Keratinocyte (primary cell): ENCODE measurements at regions not wholly inside any gene's neighbourhood (a gene's known extent, or its start where the extent isn't known, plus 50 kb on each side); places are given as distances from the start of the nearest gene placed in this dataset.

Source experiments
- DNase-seq: peaks from one replicate; pipeline ENCODE4 v3.0.0-alpha.2; 2011; ENCODE audit warnings: low read depth, missing footprints, low spot score
- FAIRE-seq: peaks from 2 replicates; lab custom pipeline; 2011; peaks lifted over from hg19 to GRCh38; lab: Jason Lieb, UNC
- H2AFZ ChIP-seq: 2 replicates; pipeline ENCODE4 v1.6.0; 2012; ENCODE audit warnings: low read length, control low read depth, inconsistent platforms; ENCODE audit not compliant: control insufficient read depth
- H3K27ac ChIP-seq: 2 replicates; pipeline ENCODE4 v1.5.1; 2011; ENCODE audit warnings: low read length; ENCODE audit not compliant: control insufficient read depth, insufficient read depth
- H3K27me3 ChIP-seq: 3 replicates; pipeline ENCODE4 v1.6.0; 2011; ENCODE audit warnings: low read length; ENCODE audit not compliant: control insufficient read depth, insufficient read depth; ENCODE audit errors: extremely low read depth
- H3K36me3 ChIP-seq, 2 experiments: 2 replicates in 1 of 2; 3 replicates in 1 of 2; pipeline ENCODE4 v1.5.1; 2011; ENCODE audit warnings: low read length in 2 of 2, mild to moderate bottlenecking in 1 of 2; ENCODE audit not compliant: control insufficient read depth in 2 of 2, insufficient read depth in 2 of 2; ENCODE audit errors: extremely low read depth in 1 of 2
- H3K4me1 ChIP-seq: 3 replicates; pipeline ENCODE4 v1.5.1; 2011; ENCODE audit warnings: low read length; ENCODE audit not compliant: control insufficient read depth, insufficient read depth; ENCODE audit errors: extremely low read depth
- H3K4me2 ChIP-seq: 3 replicates; pipeline ENCODE4 v1.6.0; 2011; ENCODE audit warnings: low read depth, low read length; ENCODE audit not compliant: control insufficient read depth, insufficient read depth; ENCODE audit errors: extremely low read depth
- H3K4me3 ChIP-seq, 3 experiments: fragments of 200-600 bp in 1 of 3; sonication (generic) in 1 of 3; 2 replicates in 2 of 3; 3 replicates in 1 of 3; pipeline ENCODE4 v1.5.1; 2011 to 2016; ENCODE audit warnings: low read length in 3 of 3, mild to moderate bottlenecking in 3 of 3, control low read depth in 2 of 3, inconsistent platforms in 1 of 3, low read depth in 1 of 3, mixed read lengths in 1 of 3, mixed run types in 1 of 3, moderate library complexity in 1 of 3; ENCODE audit not compliant: control insufficient read depth in 2 of 3, insufficient read depth in 2 of 3; ENCODE audit errors: extremely low read depth in 1 of 3
- H3K79me2 ChIP-seq: 2 replicates; pipeline ENCODE4 v1.6.0; 2012; ENCODE audit warnings: low read length; ENCODE audit not compliant: control insufficient read depth, insufficient read depth
- H3K9ac ChIP-seq: 3 replicates; pipeline ENCODE4 v1.6.0; 2011; ENCODE audit warnings: low read length; ENCODE audit not compliant: control insufficient read depth, insufficient read depth; ENCODE audit errors: extremely low read depth
- H3K9me1 ChIP-seq: 3 replicates; pipeline ENCODE4 v1.6.0; 2011; ENCODE audit warnings: low read length; ENCODE audit not compliant: control insufficient read depth, insufficient read depth; ENCODE audit errors: extremely low read depth
- H3K9me3 ChIP-seq: 2 replicates; pipeline ENCODE4 v1.5.1; 2012; ENCODE audit warnings: low read depth, low read length; ENCODE audit not compliant: control insufficient read depth
- H4K20me1 ChIP-seq: 3 replicates; pipeline ENCODE4 v1.6.0; 2011; ENCODE audit warnings: low read length; ENCODE audit not compliant: control insufficient read depth, insufficient read depth; ENCODE audit errors: extremely low read depth
- CTCF ChIP-seq, 3 experiments: IDR thresholded peaks in 1 of 3; conservative IDR thresholded peaks in 1 of 3; optimal IDR thresholded peaks in 1 of 3; 2 replicates in 2 of 3; 3 replicates in 1 of 3; pipeline versions ENCODE3 to v1.5.1; 2011; ENCODE audit warnings: low read length in 3 of 3, mild to moderate bottlenecking in 3 of 3, moderate library complexity in 2 of 3, control low read depth in 1 of 3, inconsistent platforms in 1 of 3; ENCODE audit not compliant: insufficient read depth in 2 of 3; ENCODE audit errors: extremely low read depth in 1 of 3
- EZH2 ChIP-seq: IDR thresholded peaks from one replicate; pipeline ENCODE4 v1.6.1; 2012; ENCODE audit warnings: inconsistent platforms, mild to moderate bottlenecking, low read length, moderate library complexity
- dilution Hi-C: fragments of 300-500 bp; cut with MboI; formaldehyde crosslinking; loops from one replicate; pipeline ENCODE4 v1.7.0; 2020; ENCODE audit warnings: low sequenced_read_pairs; ENCODE audit not compliant: extremely low pct_ligation_motif_present

DNA sequence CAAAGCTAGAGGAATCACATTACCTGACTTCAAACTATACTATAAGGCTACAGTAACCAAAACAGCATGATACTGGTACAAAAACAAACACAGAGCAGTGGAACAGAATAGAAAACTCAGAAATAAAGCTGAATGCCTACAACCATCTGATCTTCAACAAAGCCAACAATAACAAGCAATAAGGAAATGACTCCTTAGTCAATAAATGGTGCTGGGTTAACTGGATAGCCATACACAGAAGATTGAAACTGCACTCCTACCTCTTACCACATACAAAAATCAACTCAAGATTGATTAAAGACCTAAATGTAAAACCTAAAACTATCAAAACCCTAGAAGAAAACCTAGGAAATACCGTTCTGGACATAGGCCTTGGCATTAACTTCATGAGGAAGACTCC is 182.6 kb upstream of the CNOT2 start:
- Histone ChIP-seq H3K79me2 (no peaks in the 10 kb centered on the region), H3K27me3 (no peaks in the 10 kb centered on the region), H3K9me1 (no peaks in the 10 kb centered on the region), H4K20me1 (no peaks in the 10 kb centered on the region), H3K9ac (no peak overlapping the region), H3K27ac (no peak overlapping the region), H2AFZ (no peak overlapping the region), H3K4me2 (no peak overlapping the region), H3K36me3 (no peaks in the 10 kb centered on the region), H3K4me3 (no peak overlapping the region), H3K4me1 (no peaks in the 10 kb centered on the region), H3K9me3 (no peaks in the 10 kb centered on the region)
- no peak for DNase-seq
- no peak for TF ChIP-seq EZH2
- TF ChIP-seq CTCF (optimal IDR thresholded peaks at IDR 0.05 in 1 of 3, IDR thresholded peaks at IDR 0.05 in 1 of 3, conservative IDR thresholded peaks at IDR 0.05 in 1 of 3; ENCODE audit: extremely low read depth in 1 of 3, insufficient read depth in 2 of 3, low read length in 3 of 3) = no peak
- no peak for FAIRE-seq
- dilution Hi-C loops = no loop called here

- Histone ChIP-seq H3K9me1 (no peaks in the 10 kb centered on the region), H4K20me1 (no peaks in the 10 kb centered on the region), H3K4me2 (no peak overlapping the region), H3K4me3 (no peak overlapping the region), H3K27ac (no peak overlapping the region), H2AFZ (no peak overlapping the region), H3K9ac (no peak overlapping the region), H3K27me3 (no peaks in the 10 kb centered on the region), H3K9me3 (no peaks in the 10 kb centered on the region), H3K79me2 (no peaks in the 10 kb centered on the region), H3K36me3 (no peaks in the 10 kb centered on the region), H3K4me1 (no peaks in the 10 kb centered on the region)
- FAIRE-seq (no peak), DNase-seq (no peak)
- TF ChIP-seq EZH2 (no peak), CTCF (optimal IDR thresholded peaks at IDR 0.05 in 1 of 3, IDR thresholded peaks at IDR 0.05 in 1 of 3, conservative IDR thresholded peaks at IDR 0.05 in 1 of 3; ENCODE audit: extremely low read depth in 1 of 3, insufficient read depth in 2 of 3, low read length in 3 of 3) (no peak)
- dilution Hi-C loops = no loop called here
These were observed 174.5 kb upstream of the CNOT2 start for GRCh38 chr12:70068743-70069142.
